DND-41 (cell line): ENCODE measurements at regions not wholly inside any gene's neighbourhood (a gene's known extent, or its start where the extent isn't known, plus 50 kb on each side); places are given as distances from the start of the nearest gene placed in this dataset.
"Not testable (repeated sequence)": the region's sequence is repeated elsewhere in the genome, so short reads cannot be mapped to it uniquely, and the experiment has no call there.

ENCODE experiments used
- ATAC-seq: fragments of 200-7000 bp; cut with Tn5 transposase; 3 replicates; pipeline ENCODE4 v1.9.1; 2021; ENCODE audit warnings: low read depth; ENCODE audit not compliant: insufficient read depth
- DNase-seq: peaks from one replicate; pipeline ENCODE4 v3.0.0-alpha.2; 2020
- H2AFZ ChIP-seq: 2 replicates; pipeline ENCODE4 v1.6.0; 2012; ENCODE audit warnings: low read depth, low read length
- H3K27ac ChIP-seq: 2 replicates; pipeline ENCODE4 v1.5.1; 2012; ENCODE audit warnings: low read length, inconsistent platforms
- H3K27me3 ChIP-seq: fragments of 200-600 bp; sonication (generic); 2 replicates; pipeline ENCODE4 v1.6.0; 2012; ENCODE audit warnings: low read length, mild to moderate bottlenecking, inconsistent platforms; ENCODE audit not compliant: insufficient read depth, poor library complexity
- H3K36me3 ChIP-seq: 2 replicates; pipeline ENCODE4 v1.5.1; 2012; ENCODE audit warnings: low read length, inconsistent platforms; ENCODE audit not compliant: insufficient read depth
- H3K4me1 ChIP-seq: 2 replicates; pipeline ENCODE4 v1.5.1; 2012; ENCODE audit warnings: mild to moderate bottlenecking, low read length; ENCODE audit not compliant: insufficient read depth
- H3K4me2 ChIP-seq: 2 replicates; pipeline ENCODE4 v1.6.0; 2012; ENCODE audit warnings: mild to moderate bottlenecking, moderate library complexity, low read length, inconsistent platforms; ENCODE audit not compliant: insufficient read depth
- H3K4me3 ChIP-seq, 2 experiments: fragments of 200-600 bp in 1 of 2; shearing (Covaris generic) in 1 of 2; 2 replicates each; pipeline ENCODE4 v1.5.1; 2012 to 2016; ENCODE audit warnings: inconsistent platforms in 2 of 2, low read length in 2 of 2, mild to moderate bottlenecking in 2 of 2, low read depth in 1 of 2, moderate library complexity in 1 of 2
- H3K79me2 ChIP-seq: 2 replicates; pipeline ENCODE4 v1.6.0; 2012; ENCODE audit warnings: low read length, inconsistent platforms; ENCODE audit not compliant: insufficient read depth
- H3K9ac ChIP-seq: 2 replicates; pipeline ENCODE4 v1.6.0; 2012; ENCODE audit warnings: low read depth, mild to moderate bottlenecking, inconsistent platforms, low read length, moderate library complexity
- H3K9me3 ChIP-seq: 2 replicates; pipeline ENCODE4 v1.5.1; 2012; ENCODE audit warnings: low read length, moderate library complexity, mild to moderate bottlenecking, inconsistent platforms; ENCODE audit not compliant: insufficient read depth, severe bottlenecking
- H4K20me1 ChIP-seq: 2 replicates; pipeline ENCODE4 v1.6.0; 2012; ENCODE audit warnings: low read length; ENCODE audit not compliant: insufficient read depth

GRCh38 chr2:91571239-91571923, 2879.9 kb downstream of the RPIA start:
- not testable (repeated sequence) for H3K9me3 ChIP-seq, H3K27me3 ChIP-seq, H3K79me2 ChIP-seq, H3K4me1 ChIP-seq, H2AFZ ChIP-seq, H3K27ac ChIP-seq, H3K36me3 ChIP-seq, ATAC-seq, H3K4me3 ChIP-seq, H3K4me2 ChIP-seq, H4K20me1 ChIP-seq, DNase-seq, H3K9ac ChIP-seq

- H3K36me3 ChIP-seq, H4K20me1 ChIP-seq, ATAC-seq, H3K9me3 ChIP-seq, H3K79me2 ChIP-seq, H3K9ac ChIP-seq, H3K4me1 ChIP-seq, H2AFZ ChIP-seq, H3K27me3 ChIP-seq, H3K4me3 ChIP-seq, H3K27ac ChIP-seq, DNase-seq, H3K4me2 ChIP-seq: not testable (repeated sequence)
These were observed 2881.5 kb downstream of the RPIA start for GRCh38 chr2:91573018-91573417.

- H2AFZ ChIP-seq, H3K4me1 ChIP-seq, H3K9ac ChIP-seq, H3K36me3 ChIP-seq, DNase-seq, ATAC-seq, H3K9me3 ChIP-seq, H3K27ac ChIP-seq, H3K27me3 ChIP-seq, H3K4me2 ChIP-seq, H4K20me1 ChIP-seq, H3K79me2 ChIP-seq, H3K4me3 ChIP-seq: not testable (repeated sequence)
These were observed 2882.3 kb downstream of the RPIA start for GRCh38 chr2:91573755-91574154.

- H3K4me2 ChIP-seq: not testable (repeated sequence)
These were observed 2882.8 kb downstream of the RPIA start for GRCh38 chr2:91574255-91574654.

DNA sequence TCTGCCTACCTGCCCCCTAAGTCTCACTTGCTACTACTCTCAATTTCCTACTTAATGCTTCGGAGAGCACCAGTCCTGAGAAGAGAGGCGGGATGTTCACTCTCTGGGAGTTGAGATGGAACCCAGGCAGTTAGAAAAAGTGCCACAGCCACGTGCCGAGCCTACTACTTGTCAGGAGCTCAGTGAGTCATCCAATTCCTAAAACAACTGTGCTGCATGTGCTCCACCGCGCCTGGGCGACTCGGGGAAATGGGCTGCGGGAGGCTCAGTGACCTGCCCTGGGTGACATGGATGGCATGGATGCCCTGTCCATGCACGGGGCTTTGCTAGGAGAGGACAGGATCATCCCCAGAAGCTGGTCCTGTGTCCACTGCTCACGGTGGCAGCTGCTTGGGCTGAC, 2884.2 kb downstream of the RPIA start:
- DNase-seq, H3K4me3 ChIP-seq, H4K20me1 ChIP-seq, H3K4me2 ChIP-seq, H3K36me3 ChIP-seq, H3K4me1 ChIP-seq, H2AFZ ChIP-seq, H3K27ac ChIP-seq, H3K9ac ChIP-seq, H3K27me3 ChIP-seq, H3K79me2 ChIP-seq, H3K9me3 ChIP-seq, ATAC-seq: not testable (repeated sequence)

More at GRCh38 chr2:91574255-91574654, 2882.8 kb downstream of the RPIA start:
- H3K9ac ChIP-seq, H3K27ac ChIP-seq, H3K9me3 ChIP-seq, H4K20me1 ChIP-seq, DNase-seq, H2AFZ ChIP-seq, H3K36me3 ChIP-seq, H3K4me3 ChIP-seq, H3K79me2 ChIP-seq, H3K4me1 ChIP-seq, H3K27me3 ChIP-seq, ATAC-seq: not testable (repeated sequence)

- H3K9ac ChIP-seq, H3K27ac ChIP-seq, H3K36me3 ChIP-seq, DNase-seq, H3K9me3 ChIP-seq, H3K4me3 ChIP-seq, H3K27me3 ChIP-seq, H3K4me1 ChIP-seq, ATAC-seq, H3K4me2 ChIP-seq, H2AFZ ChIP-seq, H4K20me1 ChIP-seq, H3K79me2 ChIP-seq: not testable (repeated sequence)
These were observed 2885.9 kb downstream of the RPIA start for GRCh38 chr2:91577406-91577805.

GRCh38 chr2:91578678-91579077, 2887.2 kb downstream of the RPIA start:
- H3K9ac ChIP-seq, H3K27me3 ChIP-seq, H3K4me3 ChIP-seq, H3K36me3 ChIP-seq, H3K79me2 ChIP-seq, H3K4me1 ChIP-seq, ATAC-seq, H3K4me2 ChIP-seq, H3K9me3 ChIP-seq, H4K20me1 ChIP-seq, DNase-seq, H3K27ac ChIP-seq, H2AFZ ChIP-seq: not testable (repeated sequence)

DNA sequence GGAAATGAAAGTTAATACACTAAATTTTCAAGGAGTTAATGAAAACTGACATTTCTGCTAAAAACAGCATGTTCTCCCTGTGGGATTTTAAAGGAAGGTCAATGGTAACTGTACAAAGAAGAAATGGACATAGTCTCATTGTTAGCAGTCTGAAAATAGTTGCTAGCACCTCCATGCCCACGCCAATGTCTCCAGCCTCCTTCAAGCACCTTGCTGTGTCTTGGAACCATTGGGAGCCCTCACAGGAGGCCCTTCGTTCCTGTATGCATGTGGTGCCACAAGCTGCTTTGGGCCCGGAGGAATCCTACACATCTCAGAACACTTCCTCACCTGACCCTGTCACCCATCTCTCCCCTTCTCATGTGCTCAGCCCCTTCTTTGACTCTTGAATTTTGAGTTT, 2888.1 kb downstream of the RPIA start:
- DNase-seq, ATAC-seq, H3K4me3 ChIP-seq: not testable (repeated sequence)

More for the DNA sequence above, 2888.1 kb downstream of the RPIA start:
- not testable (repeated sequence) for H3K9ac ChIP-seq, H2AFZ ChIP-seq, H4K20me1 ChIP-seq, H3K4me2 ChIP-seq, H3K9me3 ChIP-seq, H3K36me3 ChIP-seq, H3K4me1 ChIP-seq, H3K27ac ChIP-seq, H3K79me2 ChIP-seq, H3K27me3 ChIP-seq
